Choroid plexus epithelial cell (primary cell): ENCODE measurements at regions not wholly inside any gene's neighbourhood (a gene's known extent, or its start where the extent isn't known, plus 50 kb on each side); places are given as distances from the start of the nearest gene placed in this dataset.
"Not testable (repeated sequence)": the region's sequence is repeated elsewhere in the genome, so short reads cannot be mapped to it uniquely, and the experiment has no call there.

Source experiments
- DNase-seq: peaks from one replicate; pipeline ENCODE4 v3.0.0-alpha.2; 2010; ENCODE audit warnings: low read depth
- H3K4me3 ChIP-seq: 2 replicates; pipeline ENCODE4 v1.5.1; 2011; ENCODE audit warnings: low read depth, mild to moderate bottlenecking, control low read depth, low read length, moderate library complexity
- TF ChIP-seq, protein P1 (sequence below): conservative IDR thresholded peaks from 2 replicates; pipeline ENCODE4 v1.5.1; 2011; ENCODE audit warnings: low read depth, mild to moderate bottlenecking, control low read depth, inconsistent platforms, low read length, moderate library complexity

- H3K4me3 ChIP-seq, result no peak overlapping the region
- DNase-seq, result no peak
- TF ChIP-seq, protein P1, sequence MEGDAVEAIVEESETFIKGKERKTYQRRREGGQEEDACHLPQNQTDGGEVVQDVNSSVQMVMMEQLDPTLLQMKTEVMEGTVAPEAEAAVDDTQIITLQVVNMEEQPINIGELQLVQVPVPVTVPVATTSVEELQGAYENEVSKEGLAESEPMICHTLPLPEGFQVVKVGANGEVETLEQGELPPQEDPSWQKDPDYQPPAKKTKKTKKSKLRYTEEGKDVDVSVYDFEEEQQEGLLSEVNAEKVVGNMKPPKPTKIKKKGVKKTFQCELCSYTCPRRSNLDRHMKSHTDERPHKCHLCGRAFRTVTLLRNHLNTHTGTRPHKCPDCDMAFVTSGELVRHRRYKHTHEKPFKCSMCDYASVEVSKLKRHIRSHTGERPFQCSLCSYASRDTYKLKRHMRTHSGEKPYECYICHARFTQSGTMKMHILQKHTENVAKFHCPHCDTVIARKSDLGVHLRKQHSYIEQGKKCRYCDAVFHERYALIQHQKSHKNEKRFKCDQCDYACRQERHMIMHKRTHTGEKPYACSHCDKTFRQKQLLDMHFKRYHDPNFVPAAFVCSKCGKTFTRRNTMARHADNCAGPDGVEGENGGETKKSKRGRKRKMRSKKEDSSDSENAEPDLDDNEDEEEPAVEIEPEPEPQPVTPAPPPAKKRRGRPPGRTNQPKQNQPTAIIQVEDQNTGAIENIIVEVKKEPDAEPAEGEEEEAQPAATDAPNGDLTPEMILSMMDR, result no peak
These were observed 52.3 kb upstream of the COL5A2 start for GRCh38 chr2:189231719-189232323.

DNA sequence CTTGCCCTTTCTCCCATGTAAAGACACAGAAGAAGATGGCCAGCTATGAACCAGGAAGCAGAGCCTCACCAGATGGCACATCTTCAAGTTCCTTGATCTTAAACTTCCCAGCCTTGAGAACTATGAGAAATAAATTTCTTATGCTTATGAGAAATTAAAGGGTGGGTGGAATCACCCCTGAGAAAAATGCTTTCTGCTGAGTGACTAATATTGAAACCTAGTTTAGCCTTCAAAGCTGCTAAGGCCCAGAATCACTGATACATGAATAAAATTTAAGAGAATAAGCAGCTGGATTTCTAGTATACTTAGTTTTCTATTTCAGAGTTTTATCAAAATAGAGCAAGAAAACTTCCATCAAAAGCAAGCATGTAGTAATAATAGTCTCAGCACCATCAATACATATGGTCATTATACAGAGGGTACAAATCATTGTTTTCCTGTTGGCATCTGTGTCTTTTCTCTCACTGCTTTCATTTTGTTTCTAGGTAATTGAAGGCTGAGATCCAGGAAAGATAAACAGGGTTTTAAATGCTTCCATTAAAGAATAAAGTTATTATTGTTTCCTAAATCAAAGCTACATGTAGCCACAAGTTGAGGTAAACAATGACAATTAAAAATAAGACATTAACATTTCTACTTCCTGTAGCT lies 53.3 kb upstream of the COL5A2 start:
- H3K4me3 ChIP-seq, result no peak overlapping the region
- no peak for DNase-seq
- TF ChIP-seq, protein P1, result no peak

- H3K4me3 ChIP-seq, result no peak overlapping the region
- DNase-seq, result no peak
- TF ChIP-seq, protein P1, result no peak
These were observed 54.0 kb upstream of the COL5A2 start for GRCh38 chr2:189233527-189233926.

DNA sequence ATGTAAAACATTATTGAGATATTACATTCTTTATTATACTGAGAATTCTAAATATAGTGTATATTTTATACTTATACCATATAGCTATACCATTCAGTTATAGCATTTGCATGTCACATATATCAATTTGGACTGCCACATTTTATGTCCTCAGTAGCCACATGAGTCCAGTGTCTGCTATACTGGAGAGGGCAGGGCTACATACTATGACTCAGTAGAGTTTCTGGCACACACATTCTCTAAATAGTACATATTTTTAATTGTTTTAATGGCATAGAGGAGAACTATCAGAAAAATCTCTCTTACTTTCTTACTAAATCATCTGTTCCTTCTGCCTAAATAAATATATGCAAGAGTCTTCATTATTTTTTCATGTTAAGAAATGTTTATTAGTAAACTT lies 55.4 kb upstream of the COL5A2 start:
- TF ChIP-seq, protein P1, result no peak
- no peak overlapping the region for H3K4me3 ChIP-seq
- DNase-seq, result peak; percentile 45

- DNase-seq, result no peak
- no peak overlapping the region for H3K4me3 ChIP-seq
- TF ChIP-seq, protein P1, result no peak
These were observed 56.5 kb upstream of the COL5A2 start for GRCh38 chr2:189236066-189236465.

DNA sequence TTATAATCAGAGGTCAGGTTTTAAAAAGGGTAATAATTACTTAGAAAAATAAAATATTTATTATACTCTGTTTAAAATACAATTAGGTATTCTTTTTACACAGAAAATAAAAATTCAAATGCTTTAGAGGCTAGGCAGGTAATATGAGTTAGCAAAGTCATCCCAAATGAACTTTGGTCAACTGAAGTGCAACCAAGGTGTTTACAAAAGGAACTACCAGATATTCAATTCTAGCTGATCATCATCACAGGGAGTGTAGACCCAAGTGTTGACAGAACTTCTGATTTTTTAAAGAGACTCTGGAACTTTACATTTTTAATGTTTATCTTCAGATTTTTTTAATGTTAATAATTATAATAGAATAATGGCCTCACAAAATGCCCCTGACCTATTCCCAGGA lies 59.3 kb upstream of the COL5A2 start:
- TF ChIP-seq, protein P1, result no peak
- no peak for DNase-seq
- no peak overlapping the region for H3K4me3 ChIP-seq

DNA sequence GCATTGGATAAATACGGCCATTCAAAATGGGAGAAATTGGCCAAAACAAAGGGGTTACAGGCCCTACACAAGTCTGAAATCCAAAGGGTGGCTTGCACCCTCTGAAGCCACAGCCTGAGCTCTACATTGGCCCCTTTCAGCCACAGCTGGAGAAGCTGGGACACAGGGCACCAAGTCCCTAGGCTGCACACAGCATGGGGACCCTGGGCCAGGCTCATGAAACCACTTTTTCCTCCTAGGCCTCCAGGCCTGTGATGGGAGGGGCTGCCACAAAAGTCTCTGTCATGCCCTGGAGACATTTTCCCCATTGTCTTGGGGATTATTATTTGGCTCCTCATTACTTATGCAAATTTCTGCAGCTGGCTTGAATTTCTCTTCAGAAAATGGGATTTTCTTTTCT lies 64.3 kb upstream of the COL5A2 start:
- DNase-seq, H3K4me3 ChIP-seq: not testable (repeated sequence)
